Transverse colon (tissue), 4 donors: ENCODE measurements at regions not wholly inside any gene's neighbourhood (a gene's known extent, or its start where the extent isn't known, plus 50 kb on each side); places are given as distances from the start of the nearest gene placed in this dataset.

Experiments used
- DNase-seq: peaks from one replicate; pipeline ENCODE4 v3.0.0-alpha.2; 2019
- H3K27ac ChIP-seq, 4 donors: fragments of 200-600 bp; sonication (generic); 2 replicates each; pipeline ENCODE4 v1.5.1; 2016 to 2018; ENCODE audit warnings: inconsistent platforms in 4 of 4
- H3K27me3 ChIP-seq: fragments of 200-600 bp; sonication (generic); 2 replicates; pipeline ENCODE4 v1.5.1; 2017; ENCODE audit warnings: inconsistent platforms
- H3K36me3 ChIP-seq, 4 donors: fragments of 200-600 bp; sonication (generic); 2 replicates each; pipeline ENCODE4 v1.5.1; 2017 to 2019; ENCODE audit warnings: inconsistent platforms in 4 of 4
- H3K4me1 ChIP-seq, 4 donors: fragments of 200-600 bp; sonication (generic); 2 replicates each; pipeline ENCODE4 v1.5.1; 2017 to 2020; ENCODE audit warnings: inconsistent platforms in 4 of 4
- H3K4me3 ChIP-seq, 4 donors: fragments of 200-600 bp; sonication (generic); 1 replicate in 1 of 4; 2 replicates in 3 of 4; pipeline versions ENCODE4 v1.5.1 to v1.6.1; 2017 to 2019; ENCODE audit warnings: inconsistent platforms in 4 of 4
- H3K9me3 ChIP-seq, 2 donors: fragments of 200-600 bp; sonication (generic); 2 replicates each; pipeline ENCODE4 v1.5.1; 2017 to 2019; ENCODE audit warnings: inconsistent platforms in 2 of 2
- CTCF ChIP-seq, 5 experiments: fragments of 200-600 bp in 3 of 5; fragments of 450-650 bp in 2 of 5; sonication (generic) in 3 of 5; IDR thresholded peaks; 1 replicate in 2 of 5; 2 replicates in 3 of 5; pipeline ENCODE4 v1.5.1; 2016 to 2017; ENCODE audit warnings: antibody characterized with exemption in 5 of 5, inconsistent platforms in 3 of 5, mild to moderate bottlenecking in 2 of 5, moderate library complexity in 1 of 5
- EP300 ChIP-seq: sonication (generic); formaldehyde crosslinking; IDR thresholded peaks from one replicate; pipeline ENCODE4 v1.6.1; 2017; ENCODE audit warnings: antibody characterized with exemption, low read depth
- POLR2A ChIP-seq: fragments of 450-650 bp; IDR thresholded peaks from one replicate; pipeline ENCODE4 v1.6.1; 2016; ENCODE audit warnings: antibody characterized with exemption, mild to moderate bottlenecking, moderate library complexity
- POLR2AphosphoS5 ChIP-seq, 3 donors: sonication (generic); formaldehyde crosslinking; IDR thresholded peaks; one replicate each; pipeline ENCODE4 v1.6.1; 2016; ENCODE audit warnings: antibody characterized with exemption in 3 of 3
- WGBS, 2 donors: methylation state at CpG; one replicate each; pipeline ENCODE4 v1.1.5; 2018; ENCODE audit warnings: low coverage in 1 of 2; 5-methylcytosine and 5-hydroxymethylcytosine counted together
- in situ Hi-C, 4 donors: fragments of 200-750 bp; cut with MboI; loops; one replicate each; pipeline versions ENCODE4 v1.15.0 to v1.15.1; 2017; ENCODE audit warnings: low sequenced_read_pairs in 3 of 4, low pct_ligation_motif_present in 1 of 4, low pct_unique_long_range_greater_than_20kb in 1 of 4
- intact Hi-C: fragments of 100-400 bp; cut with DNase I; formaldehyde crosslinking; loops from one replicate; pipeline ENCODE4 v1.15.1; 2023; ENCODE audit warnings: low total_unique reads

DNA sequence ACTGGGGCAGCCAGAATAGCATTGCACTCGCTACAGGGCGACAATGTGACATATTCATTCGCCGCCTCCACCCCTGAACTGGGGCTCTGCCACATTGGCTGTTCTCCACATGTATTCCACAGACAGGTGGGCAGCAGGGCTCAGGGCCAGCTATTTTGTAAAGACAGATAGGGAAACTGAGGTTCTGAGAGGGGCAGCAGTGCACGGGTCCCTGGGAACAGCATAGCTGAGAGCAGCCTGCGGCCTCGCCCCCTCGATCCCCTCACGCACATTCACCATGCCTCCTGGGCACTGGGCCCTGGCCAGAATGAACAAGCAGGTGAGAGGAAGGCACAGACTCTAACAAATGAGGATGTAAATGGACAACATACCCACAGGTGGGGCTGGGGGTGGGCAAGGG, 75.0 kb upstream of the SPATA12 start:
- H3K36me3 ChIP-seq = no peaks in the 10 kb centered on the region
- no peak for DNase-seq
- WGBS, 2 donors = 97 to 100% methylated on average over 2 to 8 of the region's 9 CpGs
- peaks cover 0 to 21% (median 15%) of the 10 kb centered on the region in 4 donors for H3K4me1 ChIP-seq
- no peak overlapping the region for H3K27ac ChIP-seq
- in situ Hi-C loops (loop anchor here (5.0 to 25.0 kb wide), 4 partner anchors 123 to 283 kb away; partner anchors contain the start of gene ARHGEF3 (in 2 of the 4)), intact Hi-C loops (loop anchor here (10.0 kb wide), 1 partner anchor 191 kb away; no protein-coding TSS in a partner anchor)
- no peak overlapping the region for H3K4me3 ChIP-seq
- no peaks in the 10 kb centered on the region for H3K27me3 ChIP-seq
- no peaks in the 10 kb centered on the region for H3K9me3 ChIP-seq
- no peak for TF ChIP-seq EP300

GRCh38 chr3:56983427-56983826, 77.0 kb upstream of the SPATA12 start:
- Histone ChIP-seq H3K36me3 (no peaks in the 10 kb centered on the region), H3K4me3 (no peak overlapping the region), H3K4me1 (peaks cover 0 to 3% (median under 1%) of the 10 kb centered on the region in 4 donors), H3K27ac (no peak overlapping the region), H3K27me3 (no peaks in the 10 kb centered on the region), H3K9me3 (no peaks in the 10 kb centered on the region)
- TF ChIP-seq EP300 (no peak), POLR2A (no peak), POLR2AphosphoS5 (IDR thresholded peaks at IDR 0.05) (no peak), CTCF (IDR thresholded peaks at IDR 0.05) (no peak)
- 89 to 90% methylated on average over 3 to 8 of the region's 8 CpGs for WGBS, 2 donors
- in situ Hi-C loops = loop anchor here in 3 of 4 donors (10.0 to 25.0 kb wide), 3 partner anchors 121 to 179 kb away; partner anchors contain the start of gene ARHGEF3 (in 2 of the 3)
- intact Hi-C loops = loop anchor here (10.0 kb wide), 1 partner anchor 189 kb away; no protein-coding TSS in a partner anchor
- DNase-seq = no peak

- intact Hi-C loops (loop anchor here (10.0 kb wide), 1 partner anchor 187 kb away; no protein-coding TSS in a partner anchor), in situ Hi-C loops (loop anchor here in 3 of 4 donors (10.0 to 25.0 kb wide), 3 partner anchors 119 to 177 kb away; partner anchors contain the start of gene ARHGEF3 (in 2 of the 3))
- no peak for TF ChIP-seq EP300
- TF ChIP-seq POLR2AphosphoS5 (IDR thresholded peaks at IDR 0.05) = no peak
- TF ChIP-seq CTCF (IDR thresholded peaks at IDR 0.05) = no peak
- TF ChIP-seq POLR2A = no peak
- Histone ChIP-seq H3K27ac (no peak overlapping the region), H3K9me3 (no peaks in the 10 kb centered on the region), H3K4me3 (no peak overlapping the region), H3K4me1 (peaks cover 0 to 4% (median 1%) of the 10 kb centered on the region in 4 donors), H3K36me3 (no peaks in the 10 kb centered on the region), H3K27me3 (no peaks in the 10 kb centered on the region)
- no peak for DNase-seq
- WGBS, 2 donors = 47 to 100% methylated on average over 1 to 2 of the region's 2 CpGs
Observed at GRCh38 chr3:56981445-56982230, 78.8 kb upstream of the SPATA12 start.

- intact Hi-C loops (loop anchor here (10.0 kb wide), 1 partner anchor 186 kb away; no protein-coding TSS in a partner anchor), in situ Hi-C loops (loop anchor here in 3 of 4 donors (10.0 to 25.0 kb wide), 3 partner anchors 119 to 176 kb away; partner anchors contain the start of gene ARHGEF3 (in 2 of the 3))
- no peaks in the 10 kb centered on the region for H3K36me3 ChIP-seq
- H3K9me3 ChIP-seq = no peaks in the 10 kb centered on the region
- TF ChIP-seq POLR2AphosphoS5 (IDR thresholded peaks at IDR 0.05) (no peak), EP300 (no peak), CTCF (IDR thresholded peaks at IDR 0.05) (no peak), POLR2A (no peak)
- no peaks in the 10 kb centered on the region for H3K27me3 ChIP-seq
- DNase-seq = no peak
- no peak overlapping the region for H3K27ac ChIP-seq
- H3K4me3 ChIP-seq = no peak overlapping the region
- peaks cover 0 to 4% (median 1%) of the 10 kb centered on the region in 4 donors for H3K4me1 ChIP-seq
- 73% methylated on average over 5 of the region's 5 CpGs; no CpG with 5 or more reads in 1 of the 2 donors for WGBS, 2 donors
Observed at GRCh38 chr3:56980798-56981390, 79.6 kb upstream of the SPATA12 start.
